ENCODE measurements at regions not wholly inside any gene's neighbourhood (a gene's known extent, or its start where the extent isn't known, plus 50 kb on each side); places are given as distances from the start of the nearest gene placed in this dataset.

DNA sequence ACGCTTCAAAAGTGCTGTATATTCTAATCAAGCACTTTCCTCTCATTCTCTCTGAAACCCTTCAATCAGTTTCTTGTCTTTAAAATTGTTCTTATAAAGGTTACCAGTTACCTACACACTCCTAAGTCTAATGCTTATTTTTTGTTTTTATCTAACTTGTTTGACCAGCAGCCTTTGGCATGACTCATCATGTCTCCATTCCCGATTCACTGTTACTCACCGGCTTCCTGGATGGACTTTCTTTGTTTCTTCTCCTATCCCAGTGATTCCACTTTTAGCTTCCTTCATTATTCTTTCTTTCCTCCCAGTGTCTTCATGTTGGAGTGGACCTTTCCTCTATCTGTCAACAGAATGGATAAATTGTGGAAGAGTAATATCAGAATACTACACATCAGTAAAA is 368.6 kb upstream of the CCDC196 start:
- TF ChIP-seq CTCF (IDR thresholded peaks at IDR 0.05) (no peak), POLR2A (IDR thresholded peaks at IDR 0.05) (no peak)

All from thyroid gland (tissue), 4 donors.